ENCODE measurements at regions not wholly inside any gene's neighbourhood (a gene's known extent, or its start where the extent isn't known, plus 50 kb on each side); places are given as distances from the start of the nearest gene placed in this dataset.

- H3K36me3 Mint-ChIP-seq (ENCODE audit: low read depth): no peaks in the 10 kb centered on the region
- no peak for TF ChIP-seq CTCF (IDR thresholded peaks at IDR 0.05; ENCODE audit: unreplicated experiment in 3 of 3)
Observed at GRCh38 chr2:59868981-59869380, 684.5 kb downstream of the BCL11A start.

GRCh38 chr2:59866436-59866835 is 687.0 kb downstream of the BCL11A start:
- Mint-ChIP-seq H3K27ac (no peak overlapping the region), H3K4me3 (no peak overlapping the region), H3K27me3 (ENCODE audit: low read depth) (peaks cover 10% of the 10 kb centered on the region), H3K9me3 (peaks cover 12% of the 10 kb centered on the region), H3K36me3 (ENCODE audit: low read depth) (no peaks in the 10 kb centered on the region), H3K4me1 (no peaks in the 10 kb centered on the region)
- TF ChIP-seq CTCF (IDR thresholded peaks at IDR 0.05; ENCODE audit: unreplicated experiment in 3 of 3): no peak

More at GRCh38 chr2:59868981-59869380, 684.5 kb downstream of the BCL11A start:
- Mint-ChIP-seq H3K9me3 (no peaks in the 10 kb centered on the region), H3K4me3 (no peak overlapping the region), H3K27ac (no peak overlapping the region), H3K27me3 (ENCODE audit: low read depth) (peaks cover 15% of the 10 kb centered on the region), H3K4me1 (no peaks in the 10 kb centered on the region)

- H3K9me3 Mint-ChIP-seq: peaks cover 15% of the 10 kb centered on the region
- H3K27ac Mint-ChIP-seq: no peak overlapping the region
- H3K27me3 Mint-ChIP-seq (ENCODE audit: low read depth): no peaks in the 10 kb centered on the region
- H3K4me1 Mint-ChIP-seq: no peaks in the 10 kb centered on the region
- H3K36me3 Mint-ChIP-seq (ENCODE audit: low read depth): no peaks in the 10 kb centered on the region
- TF ChIP-seq CTCF (IDR thresholded peaks at IDR 0.05; ENCODE audit: unreplicated experiment in 3 of 3): no peak
- no peak overlapping the region for H3K4me3 Mint-ChIP-seq
Observed at GRCh38 chr2:59858540-59858939, 694.9 kb downstream of the BCL11A start.

- H3K9me3 Mint-ChIP-seq: peaks cover 9% of the 10 kb centered on the region
- H3K4me1 Mint-ChIP-seq: no peaks in the 10 kb centered on the region
- H3K36me3 Mint-ChIP-seq (ENCODE audit: low read depth): no peaks in the 10 kb centered on the region
- H3K27ac Mint-ChIP-seq: no peak overlapping the region
- no peaks in the 10 kb centered on the region for H3K27me3 Mint-ChIP-seq (ENCODE audit: low read depth)
- TF ChIP-seq CTCF (IDR thresholded peaks at IDR 0.05; ENCODE audit: unreplicated experiment in 3 of 3): no peak
- H3K4me3 Mint-ChIP-seq: no peak overlapping the region
Observed at GRCh38 chr2:59857109-59857508, 696.3 kb downstream of the BCL11A start.

- no peaks in the 10 kb centered on the region for H3K36me3 Mint-ChIP-seq (ENCODE audit: low read depth)
- no peaks in the 10 kb centered on the region for H3K27me3 Mint-ChIP-seq (ENCODE audit: low read depth)
- no peak for TF ChIP-seq CTCF (IDR thresholded peaks at IDR 0.05; ENCODE audit: unreplicated experiment in 3 of 3)
- H3K9me3 Mint-ChIP-seq: peaks cover 3% of the 10 kb centered on the region
- no peaks in the 10 kb centered on the region for H3K4me1 Mint-ChIP-seq
- no peak overlapping the region for H3K27ac Mint-ChIP-seq
- no peak overlapping the region for H3K4me3 Mint-ChIP-seq
Observed at GRCh38 chr2:59856391-59856790, 697.1 kb downstream of the BCL11A start.

- Mint-ChIP-seq H3K36me3 (ENCODE audit: low read depth) (no peaks in the 10 kb centered on the region), H3K4me3 (no peak overlapping the region), H3K4me1 (no peaks in the 10 kb centered on the region), H3K27ac (no peak overlapping the region), H3K9me3 (no peaks in the 10 kb centered on the region), H3K27me3 (ENCODE audit: low read depth) (no peaks in the 10 kb centered on the region)
- no peak for TF ChIP-seq CTCF (IDR thresholded peaks at IDR 0.05; ENCODE audit: unreplicated experiment in 3 of 3)
Observed at GRCh38 chr2:59853032-59853431, 700.4 kb downstream of the BCL11A start.

All from nephron (organoid).